Stimulated activated naive CD4-positive, alpha-beta T cell (primary cell): ENCODE measurements at regions not wholly inside any gene's neighbourhood (a gene's known extent, or its start where the extent isn't known, plus 50 kb on each side); places are given as distances from the start of the nearest gene placed in this dataset.

Source experiments
- DNase-seq, 6 experiments: peaks; one replicate each; lab custom pipeline; 2025; lab: John Stamatoyannopoulos, UW

DNA sequence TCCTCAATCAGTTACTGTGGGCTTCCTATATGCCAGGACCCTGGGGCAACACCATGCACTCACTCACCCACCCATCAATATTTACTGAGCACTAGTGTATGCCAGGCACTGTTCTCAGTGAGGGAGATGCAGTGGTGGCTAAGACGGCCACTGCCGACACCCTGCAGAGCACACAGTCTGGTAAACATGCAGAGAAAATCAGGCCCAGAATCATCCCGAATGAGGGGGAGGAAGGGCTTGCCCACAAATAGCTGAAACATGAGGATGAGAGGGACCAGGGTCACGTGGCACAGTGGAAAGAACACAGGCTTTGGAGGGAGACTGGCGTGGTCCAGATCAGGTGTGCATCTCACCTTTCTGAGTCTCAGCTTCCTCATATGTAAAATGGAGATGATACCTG lies 89.2 kb upstream of the IGSF21 start:
- DNase-seq, result no peak

DNA sequence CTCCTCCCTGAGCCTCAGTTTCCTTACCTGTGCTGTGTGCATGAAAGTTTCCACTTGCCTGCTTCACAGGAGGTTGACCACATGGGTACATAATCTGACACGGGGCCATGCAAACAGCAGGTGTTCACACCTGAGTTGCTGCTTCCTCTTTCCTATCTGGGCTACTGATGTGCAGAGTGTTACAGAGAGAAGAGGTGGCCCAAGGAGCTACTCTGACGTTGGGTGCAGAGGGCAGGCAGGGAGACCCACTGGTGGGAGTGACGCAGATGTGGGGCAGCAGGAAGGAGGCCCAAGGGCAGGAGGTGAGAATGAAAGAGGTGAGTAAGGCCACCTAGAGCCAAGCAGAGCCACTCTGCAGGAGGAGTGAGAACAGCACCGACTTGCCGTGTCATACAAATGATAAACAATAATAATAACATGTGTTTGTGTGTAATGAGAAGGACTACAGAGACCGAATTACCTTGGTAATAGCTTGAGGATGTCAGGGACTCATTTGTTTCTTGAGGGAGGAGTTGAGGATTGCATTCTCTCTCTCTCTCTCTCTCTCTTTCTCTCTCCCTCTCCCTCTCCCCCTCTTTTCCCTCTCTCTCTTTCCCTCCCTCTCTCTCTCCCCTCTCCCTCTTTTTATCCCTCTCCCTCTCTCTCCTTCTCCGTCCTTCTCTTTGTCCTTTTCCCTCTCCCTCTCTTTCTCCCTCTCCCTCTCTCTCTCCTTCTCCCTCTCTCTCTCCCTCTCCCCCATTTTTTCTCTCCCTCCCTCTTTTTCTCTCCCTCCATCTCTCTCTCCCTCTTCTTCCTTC lies 87.4 kb upstream of the IGSF21 start:
- DNase-seq, result no peak

DNA sequence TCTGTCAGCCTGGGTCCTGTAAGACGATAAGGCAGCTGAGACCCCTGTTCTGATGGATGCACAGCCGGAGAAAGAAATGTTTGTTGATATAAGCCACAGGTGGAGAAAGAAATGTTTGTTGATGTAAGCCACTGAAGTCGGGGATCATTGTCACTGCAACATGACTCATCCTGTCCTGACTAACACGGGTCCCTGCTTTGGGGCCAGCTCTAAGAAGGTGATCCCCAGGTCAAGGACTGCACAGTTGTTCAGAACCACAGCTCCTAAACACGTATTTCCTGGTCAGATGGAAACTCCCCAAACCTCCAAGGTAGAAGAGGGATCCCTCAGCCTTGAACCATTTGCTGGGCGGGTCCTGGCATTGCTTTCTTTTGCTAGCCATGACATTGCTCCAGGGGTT lies 86.4 kb upstream of the IGSF21 start:
- no peak for DNase-seq

DNA sequence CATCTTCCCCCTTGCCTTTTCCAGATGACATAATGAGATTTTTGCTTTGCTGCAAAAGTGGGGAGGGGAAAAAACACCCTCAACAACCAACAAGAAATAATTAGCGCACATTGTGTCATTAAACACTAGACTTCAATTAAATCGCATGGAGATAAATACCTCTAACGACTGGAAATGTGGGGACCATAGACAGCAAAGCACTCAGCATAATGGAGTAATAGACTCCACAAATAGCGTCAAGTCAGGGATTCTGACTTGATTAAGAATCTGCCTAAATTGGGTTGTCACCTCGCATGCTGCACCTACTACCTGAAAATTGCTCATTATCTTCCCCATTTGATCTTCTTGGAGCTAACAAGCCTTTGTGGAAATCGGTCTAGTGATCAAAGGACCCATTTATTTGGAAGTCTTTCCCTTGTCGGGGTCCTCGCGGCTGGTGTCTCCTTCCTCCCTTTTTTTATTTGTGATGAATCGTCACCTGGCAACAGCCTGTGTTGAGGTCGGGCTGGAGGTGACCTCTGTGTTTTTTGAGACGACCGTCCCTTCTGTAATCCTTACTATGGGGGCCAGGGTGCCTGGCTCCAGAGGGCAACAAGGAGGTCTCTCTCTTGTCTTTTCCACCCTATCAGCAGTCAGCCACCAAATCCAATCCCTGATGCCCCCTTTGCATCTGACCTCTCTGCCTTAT lies 75.3 kb upstream of the IGSF21 start:
- no peak for DNase-seq

DNA sequence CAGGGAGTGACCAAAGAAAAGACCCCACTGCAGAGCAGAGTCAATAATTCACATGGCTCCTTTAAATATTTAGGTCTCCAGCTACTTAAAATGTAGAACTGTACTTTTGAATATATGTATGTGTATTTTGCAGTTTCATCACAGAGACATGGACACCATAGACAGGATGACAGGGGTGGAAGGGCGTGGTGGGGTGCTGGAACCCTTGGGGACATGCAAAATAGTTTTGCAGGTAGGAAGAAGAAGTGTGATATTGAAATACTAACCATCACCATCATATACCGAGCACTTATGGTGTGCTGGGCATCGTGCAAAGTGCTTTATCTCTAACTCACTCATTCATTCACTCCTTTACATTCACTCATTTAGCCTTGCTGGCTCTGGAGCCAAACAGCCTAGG lies 72.5 kb upstream of the IGSF21 start:
- DNase-seq, result no peak

DNA sequence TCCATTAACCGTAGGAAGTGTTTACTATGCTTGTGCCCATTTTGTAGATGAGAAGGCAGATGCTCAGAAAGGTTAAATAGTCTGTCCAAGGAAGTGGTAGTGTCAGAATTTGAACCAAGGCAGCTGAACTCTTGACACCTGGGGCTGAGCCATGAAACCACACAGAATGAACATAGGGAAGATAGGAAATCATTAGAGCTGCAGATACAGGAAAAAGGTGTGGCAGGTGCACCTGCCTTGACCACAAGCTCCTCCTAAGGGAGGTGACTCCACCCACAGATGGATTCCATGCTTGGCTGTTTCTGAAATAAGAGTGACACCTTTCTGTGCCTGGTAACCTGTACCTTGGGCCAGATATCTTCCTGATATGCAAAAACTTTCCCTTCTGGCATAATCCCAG lies 69.9 kb upstream of the IGSF21 start:
- DNase-seq, result no peak

DNA sequence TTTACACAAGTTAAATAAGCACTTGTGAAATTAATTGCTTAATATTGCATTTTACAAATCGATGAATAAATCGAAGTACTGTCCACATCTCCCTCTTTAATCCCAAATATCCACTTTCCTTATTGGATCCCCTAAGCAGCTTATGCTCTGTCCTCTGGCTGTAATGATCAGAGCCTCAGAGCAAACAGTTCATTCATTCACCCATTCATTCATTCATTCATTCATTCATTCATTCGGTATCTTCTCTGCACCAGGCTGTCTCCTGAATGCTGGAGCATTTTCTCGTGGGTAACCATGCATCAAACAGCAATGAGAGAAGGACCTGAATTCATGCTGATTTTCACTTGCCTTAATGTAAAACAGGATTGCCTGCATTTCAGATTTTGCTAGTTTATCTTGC lies 69.5 kb upstream of the IGSF21 start:
- DNase-seq, result no peak

DNA sequence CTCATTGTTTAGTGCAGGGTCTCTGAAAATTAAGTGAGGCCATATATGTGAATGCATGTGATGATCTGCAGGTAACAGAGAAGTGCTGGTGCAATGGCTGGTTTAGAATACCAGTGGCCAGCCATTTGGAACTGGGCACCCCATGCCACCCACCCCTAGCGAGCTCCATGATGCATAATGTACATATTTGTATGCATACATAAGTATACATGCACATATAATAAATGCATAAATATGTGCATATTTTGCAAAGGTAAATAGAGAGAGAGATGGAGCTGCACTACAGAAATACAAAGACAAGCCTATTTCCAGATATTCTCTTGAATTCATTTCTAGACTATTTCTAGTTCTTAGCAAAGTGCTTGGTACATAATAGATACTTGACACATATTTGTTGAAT lies 68.5 kb upstream of the IGSF21 start:
- DNase-seq, result no peak

DNA sequence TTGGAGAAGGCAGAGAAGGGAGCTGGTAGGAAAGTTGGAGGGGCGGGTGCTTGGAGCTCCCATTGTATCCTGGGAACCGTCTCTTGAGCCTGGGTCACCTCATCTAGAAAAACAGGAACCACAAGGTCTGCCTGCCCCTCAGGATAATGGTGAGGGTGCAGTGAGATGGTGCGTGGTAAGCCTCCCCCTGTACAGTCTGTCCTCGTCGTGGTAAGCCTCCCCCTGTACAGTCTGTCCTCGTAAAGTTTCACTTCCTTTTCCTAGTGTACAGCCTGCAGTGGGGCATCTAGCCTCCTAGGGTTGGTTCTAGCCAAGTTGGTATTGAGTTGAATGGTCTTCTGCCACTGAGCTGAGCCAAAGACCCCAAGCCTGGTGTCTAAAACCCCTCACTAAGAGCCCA lies 66.5 kb upstream of the IGSF21 start:
- DNase-seq, result no peak

DNA sequence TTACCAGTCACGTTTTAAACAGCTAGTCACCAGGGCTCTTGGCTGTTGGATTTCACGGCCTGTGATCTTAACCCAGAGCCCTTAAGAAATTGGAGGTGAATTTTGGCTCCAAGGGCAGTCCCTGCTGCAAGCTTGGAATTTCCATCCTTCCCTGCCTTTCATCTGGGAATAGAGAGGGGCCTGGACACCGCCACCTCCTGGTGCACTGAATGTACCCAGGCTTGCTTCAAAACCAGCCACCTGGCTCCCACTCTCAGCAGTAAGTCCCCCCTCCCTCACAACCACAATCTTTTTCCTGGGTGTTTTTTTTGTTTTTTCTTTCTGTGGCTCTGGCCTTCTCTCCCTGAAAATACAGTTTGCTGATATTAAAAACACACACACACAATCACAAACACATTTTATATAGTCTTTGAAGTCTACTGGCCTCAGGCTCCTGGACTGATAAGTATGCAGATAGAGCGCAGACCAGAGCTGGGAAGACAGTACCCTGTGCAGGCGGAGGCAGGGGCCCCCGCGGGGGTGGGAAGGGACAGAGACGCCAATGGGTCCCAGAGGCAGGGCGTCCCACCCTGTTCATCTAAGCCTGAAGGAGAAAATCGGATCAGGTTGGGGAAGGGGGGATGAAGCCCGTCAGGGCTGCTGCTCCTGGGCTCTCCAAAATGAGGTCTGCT lies 65.8 kb upstream of the IGSF21 start:
- DNase-seq, result no peak

DNA sequence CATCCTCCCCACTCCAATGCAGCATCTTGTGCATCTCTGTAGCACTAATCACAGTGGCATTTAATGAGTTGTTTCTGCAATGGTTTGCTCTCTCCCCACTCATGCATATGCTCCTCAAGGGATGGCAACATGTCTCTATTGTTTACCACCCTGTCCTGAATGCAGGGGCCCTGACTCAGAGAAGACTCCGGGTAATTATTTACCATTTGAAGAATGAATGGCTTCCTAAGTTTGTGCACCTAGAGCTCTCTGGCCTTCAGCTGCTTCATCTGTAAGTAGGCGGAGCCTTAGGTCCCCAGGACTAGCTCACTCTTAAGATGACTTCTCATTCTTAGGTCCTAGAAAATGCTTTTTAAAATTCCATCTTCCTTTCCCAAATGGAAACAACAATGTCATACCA lies 63.7 kb upstream of the IGSF21 start:
- DNase-seq, result no peak

DNA sequence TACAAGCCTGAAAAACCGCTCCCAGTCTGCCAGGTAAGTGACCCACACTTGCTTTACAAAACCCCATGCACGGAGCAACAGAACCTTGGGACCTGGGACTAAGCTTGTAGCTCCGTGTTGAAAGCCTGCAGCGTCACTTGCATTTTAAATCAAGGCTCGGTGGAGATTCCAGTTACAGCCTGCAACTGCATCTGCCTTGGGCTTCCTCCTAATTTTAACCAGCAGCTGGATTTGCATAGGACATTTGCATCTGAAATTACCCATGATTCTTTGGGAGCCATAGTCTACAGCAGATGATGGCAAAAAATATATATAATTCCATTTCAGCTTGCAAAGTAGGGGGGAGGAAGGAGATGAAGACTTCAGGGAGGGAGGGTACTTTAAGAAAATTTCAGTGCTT lies 62.4 kb upstream of the IGSF21 start:
- no peak for DNase-seq

DNA sequence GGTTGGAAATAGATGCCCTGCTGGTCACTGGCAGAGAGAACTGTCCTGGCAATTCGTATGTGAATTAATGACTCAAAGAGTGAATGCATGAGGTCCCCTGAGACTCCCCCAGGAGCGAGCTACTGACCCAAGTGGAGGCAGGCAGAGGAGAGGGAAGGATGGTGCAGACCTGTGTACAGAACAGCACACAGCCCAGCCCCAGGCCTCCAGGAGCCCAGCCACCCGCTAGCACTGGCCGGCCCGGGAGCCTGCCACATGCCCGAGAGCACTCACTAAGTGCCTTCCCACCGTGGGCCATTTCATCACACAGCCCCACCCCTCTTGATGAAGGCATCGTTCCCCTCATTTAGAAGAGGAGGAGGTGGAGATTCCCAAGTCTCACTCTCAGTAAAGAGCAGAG lies 62.0 kb upstream of the IGSF21 start:
- DNase-seq, result no peak

DNA sequence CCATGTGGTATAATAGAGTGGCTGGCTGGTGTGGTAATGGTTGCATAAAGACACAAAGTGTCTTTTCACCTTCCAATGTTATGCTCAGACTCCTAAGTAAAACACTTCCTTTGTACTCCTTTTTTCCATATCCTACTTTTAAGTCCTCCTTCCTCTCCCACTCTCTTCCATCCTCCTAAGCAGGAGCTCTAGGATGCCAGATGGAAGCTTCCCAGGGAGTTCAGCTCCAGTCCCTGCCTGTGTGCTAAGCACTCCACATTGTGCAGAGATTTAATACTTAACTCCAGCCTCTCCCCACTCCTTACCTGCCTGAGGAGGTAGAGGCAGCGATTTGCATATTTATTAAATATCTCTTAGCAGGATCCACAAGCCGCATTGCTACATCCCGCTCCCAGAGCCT lies 60.5 kb upstream of the IGSF21 start:
- DNase-seq, result no peak

DNA sequence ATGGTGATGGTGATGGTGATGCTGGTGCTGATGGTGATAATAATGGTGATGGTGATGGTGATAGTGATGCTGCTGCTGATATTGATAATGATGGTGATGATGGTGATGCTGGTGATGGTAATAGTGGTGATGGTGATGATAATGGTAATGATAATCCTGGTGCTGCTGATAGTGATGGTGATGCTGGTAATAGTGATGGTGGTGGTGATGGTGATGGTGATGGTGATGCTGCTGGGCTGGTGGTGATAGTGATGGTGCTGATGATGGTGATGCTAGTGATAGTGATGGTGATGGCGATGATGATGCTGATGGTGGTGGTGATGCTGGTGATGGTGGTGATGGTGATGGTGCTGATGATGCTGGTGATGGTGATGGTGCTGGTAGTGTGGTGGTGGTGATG lies 58.4 kb upstream of the IGSF21 start:
- no peak for DNase-seq

DNA sequence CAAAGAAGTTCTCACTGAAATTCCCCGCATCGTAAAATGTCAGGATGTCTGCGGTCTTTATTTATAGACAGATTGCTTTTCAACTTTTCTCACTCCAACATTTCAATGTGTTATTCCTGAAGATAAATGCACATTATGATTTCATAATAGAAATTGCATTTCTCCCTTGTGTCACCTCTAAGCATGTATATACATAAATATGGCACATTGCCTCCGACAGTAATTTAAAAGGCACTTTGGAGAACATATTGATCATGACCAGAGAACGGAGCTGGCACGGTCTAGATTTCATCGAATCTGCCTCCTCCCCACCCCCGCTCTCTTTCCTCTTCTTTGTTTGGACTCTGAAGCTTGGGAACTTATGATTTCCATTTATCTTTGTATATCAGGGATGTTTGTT lies 54.9 kb upstream of the IGSF21 start:
- DNase-seq, result no peak

DNA sequence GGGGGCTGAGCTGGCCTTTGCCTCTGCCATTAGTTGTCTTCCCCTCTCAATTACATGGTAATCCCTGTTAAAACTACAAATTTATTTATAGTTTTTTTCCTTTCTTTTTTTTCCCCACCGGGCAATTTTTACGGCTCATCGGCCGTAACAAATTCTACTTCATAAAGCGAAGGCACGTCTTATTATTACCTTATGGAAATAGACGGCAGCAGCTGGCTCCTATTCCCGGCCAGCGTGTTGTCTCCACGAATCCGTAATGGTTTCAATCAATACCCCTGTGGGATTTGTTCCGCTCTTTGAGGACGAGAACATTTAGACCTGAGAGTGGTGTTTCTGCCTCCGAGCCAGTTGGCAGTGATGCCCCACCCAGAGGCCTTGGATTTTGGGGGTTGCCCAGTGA lies 52.4 kb upstream of the IGSF21 start:
- no peak for DNase-seq

DNA sequence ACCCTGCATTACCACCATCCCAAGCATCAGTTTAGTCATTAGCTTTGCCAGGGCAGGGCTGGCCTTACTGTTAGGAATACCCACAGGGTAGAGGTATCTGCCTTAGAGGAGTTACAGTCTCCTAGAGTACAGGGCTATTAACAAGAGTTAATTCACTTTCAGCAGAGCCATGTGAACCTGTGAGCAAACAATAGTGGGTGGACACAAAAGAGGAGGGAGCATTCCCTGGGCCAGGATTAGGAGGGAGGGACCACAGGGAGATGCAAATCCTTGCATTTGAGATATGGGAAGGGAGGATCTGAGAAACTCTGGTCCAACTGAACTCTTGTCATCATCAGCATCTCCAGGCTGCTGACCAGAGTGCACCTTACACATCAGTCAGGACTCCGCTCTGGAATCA lies 51.1 kb upstream of the IGSF21 start:
- DNase-seq, result no peak

DNA sequence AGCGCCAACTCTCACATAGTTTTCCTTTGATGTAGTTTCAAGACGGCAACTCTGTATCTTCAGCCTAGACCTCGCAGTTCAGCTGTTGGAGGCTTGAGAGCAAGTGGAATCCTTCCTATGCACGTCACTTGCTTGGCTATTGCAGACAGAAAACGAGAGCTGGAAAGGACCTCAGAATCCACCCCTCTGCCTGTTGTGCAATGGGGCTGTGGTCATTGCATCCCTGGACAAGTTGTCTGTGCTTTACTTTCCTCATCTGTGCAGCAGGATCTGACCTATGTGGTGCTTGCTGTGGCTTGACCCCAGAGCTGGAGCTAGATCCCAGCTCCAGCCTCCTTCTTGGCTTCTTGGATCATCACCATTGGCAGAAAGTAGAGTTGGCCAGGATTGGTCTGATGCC lies 50.0 kb upstream of the IGSF21 start:
- no peak for DNase-seq
